CD14-positive monocyte (primary cell): ENCODE measurements at regions not wholly inside any gene's neighbourhood (a gene's known extent, or its start where the extent isn't known, plus 50 kb on each side); places are given as distances from the start of the nearest gene placed in this dataset.

Experiments
- DNase-seq, 3 donors: peaks; one replicate each; pipeline ENCODE4 v3.0.0-alpha.2; 2011 to 2022
- H2AFZ ChIP-seq: 2 replicates; pipeline ENCODE4 v1.6.0; 2012; ENCODE audit warnings: mild to moderate bottlenecking, low read depth, low read length, inconsistent platforms; ENCODE audit not compliant: insufficient read depth, poor library complexity, severe bottlenecking
- H3K27ac ChIP-seq, 2 donors: 1 replicate in 1 of 2; 2 replicates in 1 of 2; pipeline ENCODE4 v1.5.1; 2012 to 2013; ENCODE audit warnings: low read length in 2 of 2, control low read depth in 1 of 2, inconsistent platforms in 1 of 2, low read depth in 1 of 2, mild to moderate bottlenecking in 1 of 2
- H3K27me3 ChIP-seq, 2 donors: one replicate each; pipeline versions ENCODE4 v1.6.0 to v1.6.1; 2011 to 2013; ENCODE audit warnings: low read length in 2 of 2; ENCODE audit not compliant: control insufficient read depth in 2 of 2, insufficient read depth in 2 of 2
- H3K36me3 ChIP-seq, 2 donors: replicated peaks in 1 of 2; 1 replicate in 1 of 2; 2 replicates in 1 of 2; pipeline versions ENCODE4 v1.5.1 to v1.6.1; 2012 to 2013; ENCODE audit warnings: low read length in 2 of 2, control low read depth in 1 of 2, inconsistent platforms in 1 of 2, mild to moderate bottlenecking in 1 of 2; ENCODE audit not compliant: insufficient read depth in 2 of 2, control insufficient read depth in 1 of 2
- H3K4me1 ChIP-seq, 2 donors: 1 replicate in 1 of 2; 2 replicates in 1 of 2; pipeline versions ENCODE4 v1.5.1 to v1.6.1; 2012 to 2013; ENCODE audit warnings: low read length in 2 of 2, control low read depth in 1 of 2, inconsistent platforms in 1 of 2, mild to moderate bottlenecking in 1 of 2, moderate library complexity in 1 of 2; ENCODE audit not compliant: insufficient read depth in 2 of 2, control insufficient read depth in 1 of 2
- H3K4me2 ChIP-seq: replicated peaks from 2 replicates; pipeline ENCODE3; 2012; ENCODE audit warnings: low read length, moderate library complexity, mild to moderate bottlenecking; ENCODE audit not compliant: poor library complexity, severe bottlenecking; ENCODE audit errors: extremely low read depth
- H3K4me3 ChIP-seq, 3 experiments: fragments of 200-600 bp in 1 of 3; sonication (generic) in 1 of 3; replicated peaks in 1 of 3; 1 replicate in 2 of 3; 2 replicates in 1 of 3; pipeline ENCODE4 v1.5.1; 2011 to 2013; ENCODE audit warnings: low read length in 3 of 3, mild to moderate bottlenecking in 3 of 3, control low read depth in 2 of 3, low read depth in 2 of 3, inconsistent platforms in 1 of 3, moderate library complexity in 1 of 3
- H3K79me2 ChIP-seq: 2 replicates; pipeline ENCODE4 v1.6.0; 2012; ENCODE audit warnings: mild to moderate bottlenecking, control low read depth, inconsistent platforms, low read length, moderate library complexity; ENCODE audit not compliant: insufficient read depth
- H3K9ac ChIP-seq: 2 replicates; pipeline ENCODE4 v1.6.0; 2017; ENCODE audit warnings: low read length, mild to moderate bottlenecking; ENCODE audit not compliant: insufficient read depth, poor library complexity, severe bottlenecking
- H3K9me3 ChIP-seq, 2 donors: replicated peaks in 1 of 2; 1 replicate in 1 of 2; 2 replicates in 1 of 2; pipeline versions ENCODE4 v1.5.1 to v1.6.1; 2012 to 2013; ENCODE audit warnings: low read length in 2 of 2, control low read depth in 1 of 2; ENCODE audit not compliant: control insufficient read depth in 1 of 2, insufficient read depth in 1 of 2
- H4K20me1 ChIP-seq: 2 replicates; pipeline ENCODE4 v1.6.0; 2012; ENCODE audit warnings: mild to moderate bottlenecking, low read length, control low read depth, moderate library complexity; ENCODE audit not compliant: insufficient read depth
- H3K27ac Mint-ChIP-seq, 7 donors: one replicate each; pipeline ENCODE4 v1.8.0; 2020; ENCODE audit warnings: mild to moderate bottlenecking in 7 of 7, mixed read lengths in 7 of 7, moderate library complexity in 6 of 7, inconsistent platforms in 2 of 7
- H3K27me3 Mint-ChIP-seq, 3 donors: one replicate each; pipeline ENCODE4 v1.8.0; 2021 to 2022; ENCODE audit warnings: low read depth in 3 of 3, mild to moderate bottlenecking in 3 of 3, mixed read lengths in 3 of 3, moderate library complexity in 3 of 3, inconsistent platforms in 1 of 3
- H3K36me3 Mint-ChIP-seq, 2 donors: one replicate each; pipeline ENCODE4 v1.8.0; 2020; ENCODE audit warnings: mixed read lengths in 2 of 2, inconsistent platforms in 1 of 2, mild to moderate bottlenecking in 1 of 2
- H3K4me1 Mint-ChIP-seq: one replicate; pipeline ENCODE4 v1.8.0; 2020; ENCODE audit warnings: mild to moderate bottlenecking, mixed read lengths
- H3K4me3 Mint-ChIP-seq, 2 donors: one replicate each; pipeline ENCODE4 v1.8.0; 2020; ENCODE audit warnings: mild to moderate bottlenecking in 2 of 2, mixed read lengths in 2 of 2, moderate library complexity in 1 of 2
- H3K9me3 Mint-ChIP-seq, 7 donors: one replicate each; pipeline ENCODE4 v1.8.0; 2020 to 2022; ENCODE audit warnings: mixed read lengths in 7 of 7, mild to moderate bottlenecking in 6 of 7, moderate library complexity in 6 of 7, inconsistent platforms in 2 of 7
- WGBS: methylation state at CpG from one replicate; pipeline ENCODE4 v1.1.5; 2013; ENCODE audit warnings: missing lambda C conversion rate; ENCODE audit not compliant: insufficient coverage; 5-methylcytosine and 5-hydroxymethylcytosine counted together
- intact Hi-C, 2 donors: fragments of 100-400 bp; cut with micrococcal nuclease; formaldehyde crosslinking; loops; one replicate each; pipeline versions ENCODE4 v1.15.0 to v1.15.1; 2023
- TF ChIP-seq, protein P1 (sequence below): fragments of 200-600 bp; IDR thresholded peaks from one replicate; pipeline ENCODE4 v1.8.0; 2022; ENCODE audit warnings: antibody characterized with exemption, mild to moderate bottlenecking

DNA sequence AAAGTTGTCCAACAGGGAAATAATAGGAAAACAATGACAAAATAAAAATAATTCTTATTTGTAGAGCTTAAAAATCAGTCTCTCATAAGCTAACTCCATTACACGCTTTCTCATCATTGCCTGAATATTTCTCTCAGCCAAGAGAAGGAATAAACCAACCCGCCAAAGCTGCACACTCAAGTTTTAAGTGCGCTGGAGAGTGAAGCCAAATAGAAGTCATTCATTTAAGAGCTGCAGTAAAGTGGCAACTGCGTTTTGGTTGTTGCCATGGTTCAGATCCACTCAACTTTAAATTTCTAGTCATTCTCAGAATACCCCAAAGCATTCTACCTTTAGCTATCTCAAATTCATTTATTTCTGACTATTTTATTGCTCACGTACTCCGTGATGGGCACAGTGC, 230.7 kb downstream of the CBLN4 start:
- TF ChIP-seq, protein P1, sequence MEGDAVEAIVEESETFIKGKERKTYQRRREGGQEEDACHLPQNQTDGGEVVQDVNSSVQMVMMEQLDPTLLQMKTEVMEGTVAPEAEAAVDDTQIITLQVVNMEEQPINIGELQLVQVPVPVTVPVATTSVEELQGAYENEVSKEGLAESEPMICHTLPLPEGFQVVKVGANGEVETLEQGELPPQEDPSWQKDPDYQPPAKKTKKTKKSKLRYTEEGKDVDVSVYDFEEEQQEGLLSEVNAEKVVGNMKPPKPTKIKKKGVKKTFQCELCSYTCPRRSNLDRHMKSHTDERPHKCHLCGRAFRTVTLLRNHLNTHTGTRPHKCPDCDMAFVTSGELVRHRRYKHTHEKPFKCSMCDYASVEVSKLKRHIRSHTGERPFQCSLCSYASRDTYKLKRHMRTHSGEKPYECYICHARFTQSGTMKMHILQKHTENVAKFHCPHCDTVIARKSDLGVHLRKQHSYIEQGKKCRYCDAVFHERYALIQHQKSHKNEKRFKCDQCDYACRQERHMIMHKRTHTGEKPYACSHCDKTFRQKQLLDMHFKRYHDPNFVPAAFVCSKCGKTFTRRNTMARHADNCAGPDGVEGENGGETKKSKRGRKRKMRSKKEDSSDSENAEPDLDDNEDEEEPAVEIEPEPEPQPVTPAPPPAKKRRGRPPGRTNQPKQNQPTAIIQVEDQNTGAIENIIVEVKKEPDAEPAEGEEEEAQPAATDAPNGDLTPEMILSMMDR = no peak
- no peak for DNase-seq
- no peaks in the 10 kb centered on the region for H3K4me1 ChIP-seq
- H3K9me3 ChIP-seq = peaks cover 0 to 4% of the 10 kb centered on the region in 2 donors
- intact Hi-C loops = no loop called here
- H3K4me2 ChIP-seq = no peak overlapping the region
- Mint-ChIP-seq H3K27me3 (no peaks in the 10 kb centered on the region), H3K36me3 (no peaks in the 10 kb centered on the region), H3K4me3 (no peak overlapping the region), H3K9me3 (peaks cover 0 to 8% (median 4%) of the 10 kb centered on the region in 7 donors), H3K4me1 (no peaks in the 10 kb centered on the region), H3K27ac (no peak overlapping the region)
- H3K4me3 ChIP-seq = no peak overlapping the region
- H3K79me2 ChIP-seq = no peaks in the 10 kb centered on the region
- H3K27ac ChIP-seq = no peak overlapping the region
- H2AFZ ChIP-seq = no peak overlapping the region
- H3K36me3 ChIP-seq = no peaks in the 10 kb centered on the region
- H4K20me1 ChIP-seq = no peaks in the 10 kb centered on the region
- no peak overlapping the region for H3K9ac ChIP-seq
- no peaks in the 10 kb centered on the region for H3K27me3 ChIP-seq
- no CpG with 5 or more reads among the region's 6 CpGs for WGBS

DNA sequence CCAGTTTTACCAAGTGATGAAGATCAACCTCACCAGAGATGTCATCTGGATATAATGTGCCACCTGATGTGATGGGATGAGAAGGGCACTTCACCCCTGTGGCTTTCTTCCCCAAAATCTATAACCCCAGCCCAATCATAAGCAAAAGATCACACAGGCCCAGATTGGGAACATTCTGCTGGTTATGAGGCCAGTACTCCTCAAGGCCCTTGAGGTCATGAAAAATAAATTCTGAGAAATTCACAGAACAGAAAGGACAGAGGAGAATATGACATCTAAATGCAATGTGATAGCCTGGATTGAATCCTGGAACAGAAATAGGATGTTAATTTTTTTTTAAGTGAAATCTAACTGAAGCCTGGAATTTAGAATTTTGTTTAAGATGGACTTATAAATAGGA, 243.5 kb downstream of the CBLN4 start:
- Histone ChIP-seq H4K20me1 (no peaks in the 10 kb centered on the region), H3K27me3 (no peaks in the 10 kb centered on the region), H3K9ac (no peak overlapping the region), H3K36me3 (no peaks in the 10 kb centered on the region), H2AFZ (no peak overlapping the region), H3K27ac (no peak overlapping the region), H3K4me1 (no peaks in the 10 kb centered on the region), H3K4me2 (no peak overlapping the region), H3K4me3 (no peak overlapping the region), H3K9me3 (peaks cover 13 to 28% of the 10 kb centered on the region in 2 donors), H3K79me2 (no peaks in the 10 kb centered on the region)
- H3K4me3 Mint-ChIP-seq = no peak overlapping the region
- no peak overlapping the region for H3K27ac Mint-ChIP-seq
- peaks cover 6 to 26% (median 13%) of the 10 kb centered on the region in 7 donors for H3K9me3 Mint-ChIP-seq
- TF ChIP-seq, protein P1 = no peak
- intact Hi-C loops = no loop called here
- peaks cover 0 to 3% (median 0%) of the 10 kb centered on the region in 3 donors for H3K27me3 Mint-ChIP-seq
- no peak for DNase-seq
- H3K36me3 Mint-ChIP-seq = no peaks in the 10 kb centered on the region
- no peaks in the 10 kb centered on the region for H3K4me1 Mint-ChIP-seq
